ENCODE measurements at regions not wholly inside any gene's neighbourhood (a gene's known extent, or its start where the extent isn't known, plus 50 kb on each side); places are given as distances from the start of the nearest gene placed in this dataset.

DNA sequence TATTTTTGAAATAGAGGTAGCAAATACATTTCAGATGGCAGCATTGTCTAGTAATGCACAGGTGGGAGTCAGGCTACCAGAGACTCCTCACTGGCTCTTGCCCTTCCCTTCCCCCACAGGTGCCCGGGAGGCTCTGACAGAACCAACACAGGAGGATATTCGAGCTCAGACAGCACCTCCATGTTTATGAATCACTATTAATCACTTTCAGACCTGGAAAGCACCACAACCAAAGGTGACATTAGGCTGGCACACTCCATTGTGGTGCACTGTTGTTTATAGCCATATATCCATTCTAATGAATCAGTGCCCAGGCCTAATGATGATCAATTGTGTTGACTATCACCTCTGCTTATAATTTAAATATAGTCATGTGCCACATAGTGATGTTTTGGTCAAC lies 107.8 kb upstream of the NAMPT start:
- Histone ChIP-seq H3K27me3 (replicated peaks; ENCODE audit: insufficient read depth) (no peaks in the 10 kb centered on the region), H3K4me3 (no peak overlapping the region), H3K36me3 (no peaks in the 10 kb centered on the region), H3K27ac (no peak overlapping the region), H3K9me3 (no peaks in the 10 kb centered on the region), H3K4me1 (ENCODE audit: control insufficient read depth in 1 of 2, low read depth in 2 of 2) (no peaks in the 10 kb centered on the region)
- ATAC-seq (ENCODE audit: insufficient number of reproducible peaks, low FRiP score, low read depth): no peak
- TF ChIP-seq, protein P1, sequence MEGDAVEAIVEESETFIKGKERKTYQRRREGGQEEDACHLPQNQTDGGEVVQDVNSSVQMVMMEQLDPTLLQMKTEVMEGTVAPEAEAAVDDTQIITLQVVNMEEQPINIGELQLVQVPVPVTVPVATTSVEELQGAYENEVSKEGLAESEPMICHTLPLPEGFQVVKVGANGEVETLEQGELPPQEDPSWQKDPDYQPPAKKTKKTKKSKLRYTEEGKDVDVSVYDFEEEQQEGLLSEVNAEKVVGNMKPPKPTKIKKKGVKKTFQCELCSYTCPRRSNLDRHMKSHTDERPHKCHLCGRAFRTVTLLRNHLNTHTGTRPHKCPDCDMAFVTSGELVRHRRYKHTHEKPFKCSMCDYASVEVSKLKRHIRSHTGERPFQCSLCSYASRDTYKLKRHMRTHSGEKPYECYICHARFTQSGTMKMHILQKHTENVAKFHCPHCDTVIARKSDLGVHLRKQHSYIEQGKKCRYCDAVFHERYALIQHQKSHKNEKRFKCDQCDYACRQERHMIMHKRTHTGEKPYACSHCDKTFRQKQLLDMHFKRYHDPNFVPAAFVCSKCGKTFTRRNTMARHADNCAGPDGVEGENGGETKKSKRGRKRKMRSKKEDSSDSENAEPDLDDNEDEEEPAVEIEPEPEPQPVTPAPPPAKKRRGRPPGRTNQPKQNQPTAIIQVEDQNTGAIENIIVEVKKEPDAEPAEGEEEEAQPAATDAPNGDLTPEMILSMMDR (IDR thresholded peaks at IDR 0.05): no peak
- DNase-seq (ENCODE audit: low spot score): no peak

DNA sequence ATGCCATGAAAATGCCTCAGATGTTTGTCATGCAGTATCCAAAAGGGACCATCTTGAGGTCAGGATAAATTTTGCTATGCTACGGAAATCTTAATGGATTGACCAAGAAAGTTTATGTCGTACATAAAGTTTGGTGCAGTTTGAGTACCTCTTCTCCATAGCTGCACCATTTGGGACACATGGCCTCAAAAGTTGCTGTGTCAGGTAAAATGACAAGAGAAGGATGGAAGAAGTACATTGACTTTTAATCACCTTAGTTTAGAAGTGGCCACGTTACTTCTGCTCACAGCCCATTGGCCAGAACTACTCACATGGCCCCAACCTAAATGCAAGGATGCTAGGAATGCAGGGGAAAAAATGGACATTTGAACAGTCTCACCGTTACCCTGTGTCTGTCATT lies 107.4 kb upstream of the NAMPT start:
- no peaks in the 10 kb centered on the region for H3K9me3 ChIP-seq
- DNase-seq (ENCODE audit: low spot score): no peak
- TF ChIP-seq, protein P1 (IDR thresholded peaks at IDR 0.05): no peak
- H3K27ac ChIP-seq: no peak overlapping the region
- no peak for ATAC-seq (ENCODE audit: insufficient number of reproducible peaks, low FRiP score, low read depth)
- H3K4me3 ChIP-seq: no peak overlapping the region
- H3K27me3 ChIP-seq (replicated peaks; ENCODE audit: insufficient read depth): no peaks in the 10 kb centered on the region
- H3K36me3 ChIP-seq: no peaks in the 10 kb centered on the region
- H3K4me1 ChIP-seq (ENCODE audit: control insufficient read depth in 1 of 2, low read depth in 2 of 2): no peaks in the 10 kb centered on the region

DNA sequence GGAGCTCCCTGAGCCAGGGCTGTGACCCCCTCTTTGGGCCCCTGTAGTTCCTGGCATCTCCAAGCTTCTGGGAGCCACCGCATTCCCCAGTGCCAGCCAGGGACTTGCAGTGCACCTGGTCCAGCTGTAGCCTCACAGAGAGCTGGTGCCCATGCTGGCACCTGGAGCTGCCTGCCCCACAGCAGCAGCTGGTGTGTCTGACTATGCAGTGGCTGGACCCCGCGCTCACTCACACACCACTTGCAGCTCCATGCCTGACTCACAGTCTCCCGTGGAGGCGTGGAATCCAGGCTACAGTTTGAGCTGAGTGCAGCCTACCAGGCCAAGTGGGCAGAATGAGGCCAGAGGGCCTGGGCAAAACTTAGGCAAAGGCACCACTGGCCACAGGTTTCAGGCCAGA lies 102.2 kb upstream of the NAMPT start:
- TF ChIP-seq, protein P1 (IDR thresholded peaks at IDR 0.05): no peak
- Histone ChIP-seq H3K36me3 (no peaks in the 10 kb centered on the region), H3K4me3 (no peak overlapping the region), H3K4me1 (ENCODE audit: control insufficient read depth in 1 of 2, low read depth in 2 of 2) (no peaks in the 10 kb centered on the region), H3K27ac (no peak overlapping the region), H3K9me3 (no peaks in the 10 kb centered on the region), H3K27me3 (replicated peaks; ENCODE audit: insufficient read depth) (no peaks in the 10 kb centered on the region)
- no peak for ATAC-seq (ENCODE audit: insufficient number of reproducible peaks, low FRiP score, low read depth)
- DNase-seq (ENCODE audit: low spot score): no peak

DNA sequence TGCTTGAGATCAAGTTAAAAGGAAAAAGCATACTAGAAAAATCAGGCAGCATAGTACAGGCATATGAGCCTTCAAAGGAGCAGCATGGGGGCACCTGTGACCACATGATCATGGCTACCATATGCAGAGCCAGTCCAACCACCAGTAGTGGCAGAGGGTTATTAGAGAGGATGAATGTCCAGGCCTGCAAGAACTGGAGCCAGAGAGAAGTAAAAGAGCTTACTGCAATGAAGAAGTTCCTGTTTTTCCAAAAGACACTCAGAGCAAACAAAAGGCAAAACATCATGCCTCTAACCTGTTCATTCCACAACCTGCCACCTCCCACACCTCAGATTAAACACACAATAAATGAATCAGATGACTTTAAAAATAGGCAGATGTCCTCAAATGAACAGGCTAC lies 99.6 kb upstream of the NAMPT start:
- Histone ChIP-seq H3K27ac (no peak overlapping the region), H3K36me3 (no peaks in the 10 kb centered on the region), H3K4me3 (no peak overlapping the region), H3K4me1 (ENCODE audit: control insufficient read depth in 1 of 2, low read depth in 2 of 2) (no peaks in the 10 kb centered on the region), H3K27me3 (replicated peaks; ENCODE audit: insufficient read depth) (no peaks in the 10 kb centered on the region), H3K9me3 (no peaks in the 10 kb centered on the region)
- ATAC-seq (ENCODE audit: insufficient number of reproducible peaks, low FRiP score, low read depth) (no peak), DNase-seq (ENCODE audit: low spot score) (no peak)
- TF ChIP-seq, protein P1 (IDR thresholded peaks at IDR 0.05): no peak

DNA sequence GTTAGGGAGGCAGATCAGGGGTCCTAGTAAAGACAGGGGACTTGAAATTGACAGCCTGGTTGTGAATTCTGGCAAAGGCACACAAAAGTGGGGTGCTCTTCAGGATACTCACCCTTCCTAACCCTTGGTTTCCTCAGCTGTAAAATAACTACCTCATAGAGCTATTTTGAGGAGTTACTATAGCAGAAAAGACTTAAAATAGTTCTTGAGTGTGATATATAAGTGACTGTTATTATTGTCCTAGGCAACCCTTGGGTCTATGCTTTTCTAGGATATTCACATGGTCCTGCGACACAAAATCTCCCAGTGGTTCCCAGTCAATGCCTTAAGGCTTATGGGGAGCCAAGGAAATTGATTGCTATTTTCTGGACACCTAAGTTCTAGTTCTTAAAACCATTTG lies 98.1 kb upstream of the NAMPT start:
- H3K4me1 ChIP-seq (ENCODE audit: control insufficient read depth in 1 of 2, low read depth in 2 of 2): peaks cover 0 to 1% of the 10 kb centered on the region in 2 donors
- no peak overlapping the region for H3K4me3 ChIP-seq
- H3K27ac ChIP-seq: no peak overlapping the region
- ATAC-seq (ENCODE audit: insufficient number of reproducible peaks, low FRiP score, low read depth) (no peak), DNase-seq (ENCODE audit: low spot score) (no peak)
- no peaks in the 10 kb centered on the region for H3K36me3 ChIP-seq
- H3K27me3 ChIP-seq (replicated peaks; ENCODE audit: insufficient read depth): no peaks in the 10 kb centered on the region
- TF ChIP-seq, protein P1 (IDR thresholded peaks at IDR 0.05): no peak
- no peaks in the 10 kb centered on the region for H3K9me3 ChIP-seq

All from thoracic aorta (tissue), 2 donors.